Activated CD4-positive, alpha-beta memory T cell treated with anti-CD3 and anti-CD28 coated beads for 36 hours (primary cell): ENCODE measurements at regions not wholly inside any gene's neighbourhood (a gene's known extent, or its start where the extent isn't known, plus 50 kb on each side); places are given as distances from the start of the nearest gene placed in this dataset.

Experiments
- CTCF ChIA-PET: fragments of 350-600 bp; sonication (Branson Sonifier 250); formaldehyde crosslinking; loops from one replicate; lab custom pipeline; 2021; ENCODE audit warnings: antibody characterized with exemption, inconsistent platforms; lab: Charles Lee
- POLR2A ChIA-PET: fragments of 350-600 bp; sonication (Branson Sonifier 250); formaldehyde crosslinking; loops from one replicate; lab custom pipeline; 2021; ENCODE audit warnings: antibody characterized with exemption; lab: Charles Lee
- DNase-seq: peaks from one replicate; pipeline ENCODE4 v3.0.0-alpha.2; 2020
- H3K27ac Mint-ChIP-seq: one replicate; pipeline ENCODE4 v1.8.0; 2021; ENCODE audit warnings: mixed read lengths
- H3K27me3 Mint-ChIP-seq: one replicate; pipeline ENCODE4 v1.8.0; 2021; ENCODE audit warnings: mixed read lengths
- H3K36me3 Mint-ChIP-seq: one replicate; pipeline ENCODE4 v1.8.0; 2021; ENCODE audit warnings: mixed read lengths
- H3K4me1 Mint-ChIP-seq: one replicate; pipeline ENCODE4 v1.8.0; 2021; ENCODE audit warnings: low read depth, mixed read lengths
- H3K4me3 Mint-ChIP-seq: one replicate; pipeline ENCODE4 v1.8.0; 2021; ENCODE audit warnings: mild to moderate bottlenecking, mixed read lengths
- H3K9me3 Mint-ChIP-seq: one replicate; pipeline ENCODE4 v1.8.0; 2021; ENCODE audit warnings: mixed read lengths
- intact Hi-C: fragments of 100-400 bp; cut with micrococcal nuclease; formaldehyde crosslinking; loops from one replicate; pipeline ENCODE4 v1.15.1; 2023

DNA sequence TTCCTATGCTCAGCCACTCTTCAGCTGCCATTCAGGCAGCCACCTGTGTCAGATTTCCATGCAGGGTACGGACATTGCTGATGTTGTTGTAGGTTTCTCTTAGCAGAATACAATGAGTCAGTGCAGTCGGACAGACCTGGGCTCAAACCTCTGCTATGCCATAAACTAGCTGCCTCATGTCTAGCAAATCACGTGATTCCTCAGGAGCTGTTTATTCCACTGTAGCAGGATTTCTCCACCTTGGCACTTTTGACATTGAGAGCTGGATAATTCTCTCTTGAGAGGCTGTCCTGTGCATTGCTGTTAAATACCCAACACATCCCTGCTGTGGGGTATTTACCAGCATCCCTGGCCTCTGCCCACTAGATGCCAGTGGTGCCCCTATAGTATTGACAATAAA is 413.8 kb upstream of the CDH4 start:
- intact Hi-C loops = no loop called here
- Mint-ChIP-seq H3K36me3 (no peaks in the 10 kb centered on the region), H3K9me3 (peaks cover 4% of the 10 kb centered on the region), H3K27ac (no peak overlapping the region), H3K4me1 (no peaks in the 10 kb centered on the region), H3K4me3 (no peak overlapping the region), H3K27me3 (peaks cover 8% of the 10 kb centered on the region)
- ChIA-PET CTCF (no interaction called here), POLR2A (no interaction called here)
- no peak for DNase-seq

DNA sequence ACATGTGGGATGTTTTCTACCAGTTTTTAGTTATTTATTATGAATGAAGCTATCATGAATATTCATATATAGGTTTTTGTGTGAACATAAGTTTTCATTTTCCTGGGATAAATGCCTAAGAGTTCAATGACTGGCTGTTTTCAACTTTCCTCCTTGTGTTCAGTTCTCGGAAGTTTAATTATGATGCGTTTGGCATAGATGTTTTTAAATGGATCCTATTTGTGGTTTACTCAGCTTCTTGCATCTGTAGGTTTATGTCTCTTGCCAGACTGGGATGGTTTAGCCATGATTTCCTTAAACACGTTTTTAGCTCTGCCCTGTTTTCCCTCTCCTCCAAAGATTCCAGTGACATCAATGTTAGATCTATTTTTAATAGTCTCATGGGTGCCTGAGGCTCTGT is 411.1 kb upstream of the CDH4 start:
- no peaks in the 10 kb centered on the region for H3K4me1 Mint-ChIP-seq
- no peak overlapping the region for H3K4me3 Mint-ChIP-seq
- intact Hi-C loops = no loop called here
- DNase-seq = no peak
- ChIA-PET CTCF (no interaction called here), POLR2A (no interaction called here)
- H3K36me3 Mint-ChIP-seq = no peaks in the 10 kb centered on the region
- H3K9me3 Mint-ChIP-seq = peaks cover 4% of the 10 kb centered on the region
- peaks cover 3% of the 10 kb centered on the region for H3K27me3 Mint-ChIP-seq
- H3K27ac Mint-ChIP-seq = no peak overlapping the region

- no peak overlapping the region for H3K4me3 Mint-ChIP-seq
- ChIA-PET POLR2A (no interaction called here), CTCF (no interaction called here)
- no peak for DNase-seq
- no peaks in the 10 kb centered on the region for H3K36me3 Mint-ChIP-seq
- no peaks in the 10 kb centered on the region for H3K9me3 Mint-ChIP-seq
- intact Hi-C loops = no loop called here
- peaks cover 4% of the 10 kb centered on the region for H3K27me3 Mint-ChIP-seq
- no peaks in the 10 kb centered on the region for H3K4me1 Mint-ChIP-seq
- no peak overlapping the region for H3K27ac Mint-ChIP-seq
Observed at GRCh38 chr20:60845146-60845545, 406.9 kb upstream of the CDH4 start.

DNA sequence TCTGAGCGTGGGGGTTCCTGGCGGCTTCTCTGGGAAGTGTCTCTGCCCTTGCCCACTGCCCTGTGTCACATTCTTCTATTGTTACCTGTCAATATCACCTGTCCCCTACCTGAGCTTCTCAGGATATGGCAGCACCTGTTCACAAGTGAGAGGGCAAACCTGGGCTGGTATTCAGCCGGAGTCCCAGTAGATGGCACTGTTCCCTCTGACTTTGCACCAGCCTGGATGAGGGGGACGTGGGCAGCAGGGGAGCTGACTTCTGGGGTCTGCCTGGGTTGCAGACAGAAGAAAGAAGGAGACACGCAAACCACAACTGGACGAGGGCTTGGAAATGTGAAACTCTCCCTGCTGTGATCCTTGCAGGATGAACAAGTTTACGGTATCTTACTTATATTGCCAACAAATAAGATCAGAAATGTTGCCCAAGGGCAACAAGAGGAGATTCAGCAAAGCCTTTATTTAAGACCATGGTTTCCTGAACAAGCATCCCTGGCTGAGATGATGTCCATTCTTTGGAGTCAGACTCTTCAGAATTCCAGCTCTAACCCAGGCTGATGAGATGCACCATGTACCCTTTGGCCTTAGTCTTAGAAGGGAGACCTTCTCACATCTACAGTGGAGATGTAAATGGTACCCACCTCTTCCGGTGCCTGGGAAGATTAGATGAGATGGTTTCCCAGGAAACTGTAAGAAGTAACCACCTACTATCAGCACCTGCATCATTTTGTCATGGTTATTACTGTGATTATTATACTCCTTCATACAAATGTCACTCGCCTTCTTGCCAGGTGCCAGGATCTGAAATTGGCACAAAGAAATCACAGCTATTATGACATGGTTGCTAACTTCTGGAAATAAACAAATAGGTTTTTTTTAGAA is 400.0 kb upstream of the CDH4 start:
- peaks cover 6% of the 10 kb centered on the region for H3K9me3 Mint-ChIP-seq
- intact Hi-C loops = no loop called here
- H3K36me3 Mint-ChIP-seq = no peaks in the 10 kb centered on the region

DNA sequence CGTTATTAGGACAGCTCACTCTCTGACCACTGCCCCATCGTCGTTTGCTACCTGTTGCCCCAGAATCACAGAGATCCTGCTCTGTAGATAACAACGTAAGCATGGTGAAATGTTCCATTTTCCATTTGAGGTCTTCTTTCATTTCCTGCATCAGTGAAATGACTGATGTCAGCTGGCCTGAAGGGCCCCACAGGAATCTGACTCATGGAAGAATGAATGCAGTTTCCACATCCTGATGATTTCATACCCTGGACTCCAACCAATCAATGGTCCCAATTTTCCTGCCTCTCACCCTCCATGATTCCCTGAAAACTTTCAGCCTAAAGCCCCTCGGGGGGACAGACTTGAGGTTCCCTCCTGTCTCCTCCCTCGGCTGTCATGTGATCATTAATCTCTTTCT is 394.4 kb upstream of the CDH4 start:
- no peak for DNase-seq
- Mint-ChIP-seq H3K36me3 (no peaks in the 10 kb centered on the region), H3K9me3 (peaks cover 6% of the 10 kb centered on the region), H3K27me3 (peaks cover 1% of the 10 kb centered on the region), H3K4me1 (no peaks in the 10 kb centered on the region), H3K4me3 (no peak overlapping the region), H3K27ac (no peak overlapping the region)
- CTCF ChIA-PET = no interaction called here
- intact Hi-C loops = no loop called here
- POLR2A ChIA-PET = no interaction called here

More for the DNA sequence above, 400.0 kb upstream of the CDH4 start:
- Mint-ChIP-seq H3K4me1 (no peaks in the 10 kb centered on the region), H3K27me3 (peaks cover 3% of the 10 kb centered on the region), H3K4me3 (no peak overlapping the region), H3K27ac (no peak overlapping the region)
- ChIA-PET POLR2A (no interaction called here), CTCF (no interaction called here)
- no peak for DNase-seq

GRCh38 chr20:60862601-60863000 is 389.5 kb upstream of the CDH4 start:
- ChIA-PET CTCF (no interaction called here), POLR2A (no interaction called here)
- H3K27me3 Mint-ChIP-seq = no peaks in the 10 kb centered on the region
- no peak for DNase-seq
- H3K4me3 Mint-ChIP-seq = no peak overlapping the region
- no peaks in the 10 kb centered on the region for H3K4me1 Mint-ChIP-seq
- intact Hi-C loops = no loop called here
- no peaks in the 10 kb centered on the region for H3K9me3 Mint-ChIP-seq
- H3K36me3 Mint-ChIP-seq = no peaks in the 10 kb centered on the region
- no peak overlapping the region for H3K27ac Mint-ChIP-seq

DNA sequence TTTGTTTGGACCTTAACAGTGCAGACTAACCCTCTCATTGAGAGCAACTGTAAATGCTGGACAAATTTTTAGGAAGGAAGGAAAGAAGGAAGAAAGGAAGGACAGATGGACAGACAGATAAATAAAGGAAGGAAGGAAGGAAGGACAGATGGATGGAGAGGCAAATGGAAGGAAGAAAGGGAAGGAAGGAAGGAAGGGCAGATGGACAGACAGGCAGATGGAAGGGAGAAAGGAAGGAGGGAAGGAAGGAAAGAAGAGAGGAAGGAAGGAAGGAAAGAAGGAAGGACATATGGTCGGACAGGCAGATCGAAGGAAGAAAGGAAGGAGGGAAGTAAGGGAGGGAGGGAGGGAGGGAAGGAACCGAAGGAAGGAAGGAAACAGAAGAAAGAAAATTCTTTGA is 388.5 kb upstream of the CDH4 start:
- DNase-seq = no peak
- Mint-ChIP-seq H3K4me1 (no peaks in the 10 kb centered on the region), H3K27me3 (no peaks in the 10 kb centered on the region), H3K9me3 (no peaks in the 10 kb centered on the region), H3K27ac (no peak overlapping the region), H3K4me3 (no peak overlapping the region), H3K36me3 (no peaks in the 10 kb centered on the region)
- CTCF ChIA-PET = no interaction called here
- intact Hi-C loops = no loop called here
- POLR2A ChIA-PET = no interaction called here

GRCh38 chr20:60867589-60867988 is 384.5 kb upstream of the CDH4 start:
- no peak overlapping the region for H3K4me3 Mint-ChIP-seq
- POLR2A ChIA-PET = no interaction called here
- DNase-seq = no peak
- H3K4me1 Mint-ChIP-seq = no peaks in the 10 kb centered on the region
- CTCF ChIA-PET = no interaction called here
- H3K36me3 Mint-ChIP-seq = no peaks in the 10 kb centered on the region
- no peaks in the 10 kb centered on the region for H3K9me3 Mint-ChIP-seq
- H3K27me3 Mint-ChIP-seq = no peaks in the 10 kb centered on the region
- H3K27ac Mint-ChIP-seq = no peak overlapping the region
- intact Hi-C loops = no loop called here

DNA sequence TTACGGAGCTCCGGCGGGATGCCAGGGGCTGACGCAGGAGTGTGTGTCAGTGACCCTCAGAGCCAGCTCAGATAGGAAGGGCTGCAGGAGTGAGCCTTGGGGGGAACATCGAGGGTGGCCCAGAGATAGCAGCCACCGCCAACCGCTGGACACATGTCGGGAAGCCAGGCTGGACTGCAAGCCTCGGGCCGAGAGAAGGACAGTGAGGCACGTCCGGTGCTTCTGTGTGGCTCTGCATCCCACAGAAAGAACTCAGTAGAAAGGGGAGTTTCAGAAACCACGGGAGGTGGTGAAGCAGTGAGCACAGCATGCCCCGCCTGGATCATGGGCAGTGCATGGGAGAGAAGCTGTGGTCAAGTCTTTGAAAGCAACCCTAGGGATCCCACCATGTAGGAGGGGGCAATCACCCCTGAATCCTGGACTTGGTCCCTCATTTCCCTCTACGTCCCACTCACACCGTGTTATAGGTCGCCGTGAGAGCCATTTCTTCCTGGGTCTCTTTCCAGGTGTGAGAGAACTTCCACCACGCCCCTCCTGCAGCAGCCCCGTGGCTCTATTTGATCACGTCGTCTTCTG is 383.7 kb upstream of the CDH4 start:
- Mint-ChIP-seq H3K4me3 (no peak overlapping the region), H3K27me3 (no peaks in the 10 kb centered on the region), H3K4me1 (no peaks in the 10 kb centered on the region), H3K9me3 (no peaks in the 10 kb centered on the region), H3K36me3 (no peaks in the 10 kb centered on the region), H3K27ac (no peak overlapping the region)
- CTCF ChIA-PET = no interaction called here
- no peak for DNase-seq
- intact Hi-C loops = no loop called here
- POLR2A ChIA-PET = no interaction called here

DNA sequence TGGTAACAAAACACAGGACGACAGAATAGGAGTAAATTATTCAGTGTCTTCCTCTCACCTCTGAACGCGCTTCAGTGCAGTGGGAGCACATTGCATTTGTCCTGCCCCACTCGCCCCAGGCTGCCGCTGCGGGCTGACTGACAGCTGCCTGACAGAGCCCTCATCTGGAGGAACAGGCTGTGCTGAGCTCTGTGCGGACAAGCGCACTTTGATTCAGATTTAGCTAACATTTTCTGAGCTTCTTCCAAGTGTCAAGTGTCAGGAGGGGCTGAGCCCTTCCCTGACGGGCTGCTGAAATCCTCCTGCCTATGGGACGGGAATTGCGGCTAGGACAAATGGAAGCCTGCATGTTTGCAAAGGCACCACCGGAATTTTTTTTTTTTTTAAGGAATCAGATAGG is 383.0 kb upstream of the CDH4 start:
- no peaks in the 10 kb centered on the region for H3K36me3 Mint-ChIP-seq
- DNase-seq = no peak
- ChIA-PET CTCF (no interaction called here), POLR2A (no interaction called here)
- no peaks in the 10 kb centered on the region for H3K27me3 Mint-ChIP-seq
- H3K27ac Mint-ChIP-seq = no peak overlapping the region
- H3K4me1 Mint-ChIP-seq = no peaks in the 10 kb centered on the region
- intact Hi-C loops = no loop called here
- no peaks in the 10 kb centered on the region for H3K9me3 Mint-ChIP-seq
- no peak overlapping the region for H3K4me3 Mint-ChIP-seq

DNA sequence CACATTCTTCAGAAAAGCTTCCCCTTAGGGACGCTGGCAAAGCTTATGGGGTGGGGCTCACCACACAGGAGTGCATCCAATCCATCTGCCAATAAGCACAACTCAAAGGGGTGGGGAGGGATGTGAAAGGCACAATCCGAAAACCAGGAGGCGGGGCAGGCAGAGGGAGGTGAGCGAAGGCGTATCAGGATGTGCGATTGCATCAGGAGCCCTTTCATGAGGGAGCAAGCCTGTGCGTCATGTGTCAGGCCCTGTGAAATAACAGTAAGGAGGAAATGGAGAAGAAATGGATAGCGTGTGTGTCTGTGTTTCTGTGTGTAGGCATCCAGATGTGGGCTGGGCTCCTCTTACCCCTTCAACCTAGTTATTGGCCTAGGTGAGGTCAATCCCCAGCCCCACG is 382.4 kb upstream of the CDH4 start:
- H3K9me3 Mint-ChIP-seq = no peaks in the 10 kb centered on the region

GRCh38 chr20:60870040-60870439 is 382.0 kb upstream of the CDH4 start:
- ChIA-PET CTCF (no interaction called here), POLR2A (no interaction called here)
- H3K27ac Mint-ChIP-seq = no peak overlapping the region
- intact Hi-C loops = no loop called here
- DNase-seq = no peak
- no peaks in the 10 kb centered on the region for H3K4me1 Mint-ChIP-seq
- no peak overlapping the region for H3K4me3 Mint-ChIP-seq
- no peaks in the 10 kb centered on the region for H3K27me3 Mint-ChIP-seq
- H3K36me3 Mint-ChIP-seq = no peaks in the 10 kb centered on the region
- H3K9me3 Mint-ChIP-seq = no peaks in the 10 kb centered on the region

More for the DNA sequence above, 382.4 kb upstream of the CDH4 start:
- no peak overlapping the region for H3K4me3 Mint-ChIP-seq
- H3K27ac Mint-ChIP-seq = no peak overlapping the region
- intact Hi-C loops = no loop called here
- ChIA-PET POLR2A (no interaction called here), CTCF (no interaction called here)
- no peaks in the 10 kb centered on the region for H3K27me3 Mint-ChIP-seq
- no peak for DNase-seq
- no peaks in the 10 kb centered on the region for H3K4me1 Mint-ChIP-seq
- no peaks in the 10 kb centered on the region for H3K36me3 Mint-ChIP-seq

DNA sequence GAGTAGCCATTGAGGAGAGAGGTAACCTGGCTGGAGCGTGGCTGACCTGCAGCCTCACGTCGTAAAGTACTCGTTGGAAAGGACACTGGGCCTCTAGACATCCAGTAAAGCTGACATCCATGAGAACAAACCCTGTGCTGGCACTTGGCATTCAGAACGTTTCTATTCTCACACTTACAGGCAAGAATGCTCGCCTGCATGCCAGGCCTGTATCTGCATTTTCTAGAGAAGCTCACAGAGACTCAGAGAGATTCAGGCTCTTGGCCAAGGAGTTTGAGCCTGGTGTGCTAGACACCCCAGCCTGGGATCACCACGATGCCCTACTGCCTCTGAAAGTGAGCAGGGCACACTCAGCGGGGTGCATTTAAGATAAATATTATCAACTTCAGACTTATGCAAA is 379.8 kb upstream of the CDH4 start:
- H3K27ac Mint-ChIP-seq = no peak overlapping the region
- no peaks in the 10 kb centered on the region for H3K27me3 Mint-ChIP-seq
- intact Hi-C loops = no loop called here
- H3K9me3 Mint-ChIP-seq = no peaks in the 10 kb centered on the region
- DNase-seq = no peak
- H3K4me3 Mint-ChIP-seq = no peak overlapping the region
- no peaks in the 10 kb centered on the region for H3K36me3 Mint-ChIP-seq
- no peaks in the 10 kb centered on the region for H3K4me1 Mint-ChIP-seq
- ChIA-PET POLR2A (no interaction called here), CTCF (interaction anchor here (0.7 kb wide), 1 partner anchor 98 kb away, joined by 3 read pairs; no protein-coding TSS in a partner anchor)
